SJSA1 (cell line): ENCODE measurements at regions not wholly inside any gene's neighbourhood (a gene's known extent, or its start where the extent isn't known, plus 50 kb on each side); places are given as distances from the start of the nearest gene placed in this dataset.

Experiments used
- DNase-seq, 2 experiments: peaks; one replicate each; pipeline ENCODE4 v3.0.0-alpha.2; 2015 to 2020; ENCODE audit warnings: low spot score in 2 of 2, low read depth in 1 of 2
- H3K27ac ChIP-seq: fragments of 250-450 bp; sonication (Bioruptor Pico); 2 replicates; pipeline ENCODE4 v1.5.1; 2020; ENCODE audit warnings: mild to moderate bottlenecking, moderate library complexity
- H3K27me3 ChIP-seq: fragments of 250-450 bp; sonication (Bioruptor Pico); replicated peaks from 2 replicates; pipeline ENCODE4 v1.5.1; 2020; ENCODE audit warnings: mild to moderate bottlenecking, moderate library complexity
- H3K36me3 ChIP-seq: fragments of 250-450 bp; sonication (Bioruptor Pico); 2 replicates; pipeline ENCODE4 v1.5.1; 2020; ENCODE audit warnings: mild to moderate bottlenecking
- H3K4me1 ChIP-seq: fragments of 250-450 bp; sonication (Bioruptor Pico); replicated peaks from 2 replicates; pipeline ENCODE4 v1.6.1; 2021; ENCODE audit warnings: mild to moderate bottlenecking
- H3K4me3 ChIP-seq: fragments of 250-450 bp; sonication (Bioruptor Pico); 2 replicates; pipeline ENCODE4 v1.5.1; 2020; ENCODE audit warnings: mild to moderate bottlenecking
- H3K9me3 ChIP-seq: fragments of 250-450 bp; sonication (Bioruptor Pico); replicated peaks from 2 replicates; pipeline ENCODE4 v1.5.1; 2020; ENCODE audit warnings: mild to moderate bottlenecking

GRCh38 chr18:76149734-76150133 lies 345.3 kb downstream of the ZNF516 start:
- Histone ChIP-seq H3K36me3 (no peaks in the 10 kb centered on the region), H3K4me1 (no peaks in the 10 kb centered on the region), H3K4me3 (no peak overlapping the region), H3K27me3 (no peaks in the 10 kb centered on the region), H3K9me3 (no peaks in the 10 kb centered on the region), H3K27ac (no peak overlapping the region)
- no peak for DNase-seq

GRCh38 chr18:76149284-76149683 lies 345.8 kb downstream of the ZNF516 start:
- H3K4me1 ChIP-seq, result no peaks in the 10 kb centered on the region
- no peak for DNase-seq
- no peak overlapping the region for H3K27ac ChIP-seq
- no peak overlapping the region for H3K4me3 ChIP-seq
- H3K9me3 ChIP-seq, result no peaks in the 10 kb centered on the region
- no peaks in the 10 kb centered on the region for H3K27me3 ChIP-seq
- no peaks in the 10 kb centered on the region for H3K36me3 ChIP-seq

GRCh38 chr18:76145521-76146376 lies 349.3 kb downstream of the ZNF516 start:
- Histone ChIP-seq H3K36me3 (no peaks in the 10 kb centered on the region), H3K4me3 (no peak overlapping the region)
- DNase-seq, result no peak

GRCh38 chr18:76144844-76145243 lies 350.2 kb downstream of the ZNF516 start:
- no peaks in the 10 kb centered on the region for H3K36me3 ChIP-seq
- no peak overlapping the region for H3K27ac ChIP-seq
- no peaks in the 10 kb centered on the region for H3K27me3 ChIP-seq
- no peak overlapping the region for H3K4me3 ChIP-seq
- H3K4me1 ChIP-seq, result no peaks in the 10 kb centered on the region
- no peak for DNase-seq
- H3K9me3 ChIP-seq, result no peaks in the 10 kb centered on the region

More at GRCh38 chr18:76145521-76146376, 349.3 kb downstream of the ZNF516 start:
- Histone ChIP-seq H3K4me1 (no peaks in the 10 kb centered on the region), H3K9me3 (no peaks in the 10 kb centered on the region), H3K27me3 (no peaks in the 10 kb centered on the region), H3K27ac (no peak overlapping the region)

- Histone ChIP-seq H3K36me3 (no peaks in the 10 kb centered on the region), H3K4me3 (no peak overlapping the region), H3K9me3 (no peaks in the 10 kb centered on the region; the same call in 1 of the 2 replicates), H3K27ac (no peak overlapping the region), H3K27me3 (no peaks in the 10 kb centered on the region), H3K4me1 (no peaks in the 10 kb centered on the region)
- DNase-seq, result no peak
Measured at GRCh38 chr18:76142611-76143010, 352.4 kb downstream of the ZNF516 start.

GRCh38 chr18:76139844-76140243 lies 355.2 kb downstream of the ZNF516 start:
- Histone ChIP-seq H3K4me1 (no peaks in the 10 kb centered on the region), H3K27me3 (no peaks in the 10 kb centered on the region), H3K9me3 (no peaks in the 10 kb centered on the region; the same call in 1 of the 2 replicates), H3K36me3 (no peaks in the 10 kb centered on the region), H3K4me3 (no peak overlapping the region), H3K27ac (no peak overlapping the region)
- no peak for DNase-seq

- H3K9me3 ChIP-seq, result no peaks in the 10 kb centered on the region; the same call in 1 of the 2 replicates
- no peak overlapping the region for H3K4me3 ChIP-seq
- no peaks in the 10 kb centered on the region for H3K27me3 ChIP-seq
- no peaks in the 10 kb centered on the region for H3K36me3 ChIP-seq
- no peak overlapping the region for H3K27ac ChIP-seq
- DNase-seq, result no peak
- no peaks in the 10 kb centered on the region for H3K4me1 ChIP-seq
Measured at GRCh38 chr18:76137216-76137615, 357.8 kb downstream of the ZNF516 start.

GRCh38 chr18:76136701-76137100 lies 358.3 kb downstream of the ZNF516 start:
- no peak for DNase-seq
- Histone ChIP-seq H3K4me1 (no peaks in the 10 kb centered on the region), H3K27ac (no peak overlapping the region), H3K4me3 (no peak overlapping the region), H3K27me3 (no peaks in the 10 kb centered on the region), H3K9me3 (no peaks in the 10 kb centered on the region; the same call in 1 of the 2 replicates), H3K36me3 (no peaks in the 10 kb centered on the region)

GRCh38 chr18:76134628-76135027 lies 360.4 kb downstream of the ZNF516 start:
- Histone ChIP-seq H3K36me3 (no peaks in the 10 kb centered on the region), H3K4me1 (no peaks in the 10 kb centered on the region), H3K4me3 (no peak overlapping the region), H3K9me3 (no peaks in the 10 kb centered on the region; the same call in 1 of the 2 replicates), H3K27me3 (no peaks in the 10 kb centered on the region), H3K27ac (no peak overlapping the region)
- no peak for DNase-seq

GRCh38 chr18:76133873-76134272 lies 361.2 kb downstream of the ZNF516 start:
- H3K27ac ChIP-seq, result no peak overlapping the region
- no peaks in the 10 kb centered on the region for H3K27me3 ChIP-seq
- H3K9me3 ChIP-seq, result no peaks in the 10 kb centered on the region
- H3K4me1 ChIP-seq, result no peaks in the 10 kb centered on the region
- no peak overlapping the region for H3K4me3 ChIP-seq
- no peaks in the 10 kb centered on the region for H3K36me3 ChIP-seq
- DNase-seq, result no peak

- Histone ChIP-seq H3K36me3 (no peaks in the 10 kb centered on the region), H3K27ac (no peak overlapping the region), H3K27me3 (no peaks in the 10 kb centered on the region), H3K4me3 (no peak overlapping the region), H3K4me1 (no peaks in the 10 kb centered on the region), H3K9me3 (no peaks in the 10 kb centered on the region)
- DNase-seq, result no peak
Measured at GRCh38 chr18:76131738-76132137, 363.3 kb downstream of the ZNF516 start.

- H3K4me1 ChIP-seq, result no peaks in the 10 kb centered on the region
- H3K36me3 ChIP-seq, result no peaks in the 10 kb centered on the region
Measured at GRCh38 chr18:76130845-76131244, 364.2 kb downstream of the ZNF516 start.

GRCh38 chr18:76126327-76126726 lies 368.7 kb downstream of the ZNF516 start:
- no peaks in the 10 kb centered on the region for H3K36me3 ChIP-seq
- no peaks in the 10 kb centered on the region for H3K4me1 ChIP-seq
- no peak overlapping the region for H3K4me3 ChIP-seq
- H3K27ac ChIP-seq, result no peak overlapping the region
- H3K9me3 ChIP-seq, result no peaks in the 10 kb centered on the region
- no peaks in the 10 kb centered on the region for H3K27me3 ChIP-seq
- DNase-seq, result no peak

More at GRCh38 chr18:76130845-76131244, 364.2 kb downstream of the ZNF516 start:
- Histone ChIP-seq H3K27ac (no peak overlapping the region), H3K4me3 (no peak overlapping the region), H3K9me3 (no peaks in the 10 kb centered on the region), H3K27me3 (no peaks in the 10 kb centered on the region)
- no peak for DNase-seq

GRCh38 chr18:76121011-76121410 lies 374.0 kb downstream of the ZNF516 start:
- Histone ChIP-seq H3K4me3 (no peak overlapping the region), H3K4me1 (no peaks in the 10 kb centered on the region), H3K27me3 (no peaks in the 10 kb centered on the region), H3K9me3 (no peaks in the 10 kb centered on the region), H3K36me3 (no peaks in the 10 kb centered on the region), H3K27ac (no peak overlapping the region)
- DNase-seq, result no peak
